VCaP (cell line): ENCODE measurements at regions not wholly inside any gene's neighbourhood (a gene's known extent, or its start where the extent isn't known, plus 50 kb on each side); places are given as distances from the start of the nearest gene placed in this dataset.

Source experiments
- H3K27ac ChIP-seq: fragments of 450-650 bp; 2 replicates; pipeline ENCODE4 v1.5.1; 2017
- CTCF ChIP-seq: fragments of 450-650 bp; conservative IDR thresholded peaks from 2 replicates; pipeline ENCODE4 v1.5.1; 2017; ENCODE audit warnings: mild to moderate bottlenecking, moderate library complexity

DNA sequence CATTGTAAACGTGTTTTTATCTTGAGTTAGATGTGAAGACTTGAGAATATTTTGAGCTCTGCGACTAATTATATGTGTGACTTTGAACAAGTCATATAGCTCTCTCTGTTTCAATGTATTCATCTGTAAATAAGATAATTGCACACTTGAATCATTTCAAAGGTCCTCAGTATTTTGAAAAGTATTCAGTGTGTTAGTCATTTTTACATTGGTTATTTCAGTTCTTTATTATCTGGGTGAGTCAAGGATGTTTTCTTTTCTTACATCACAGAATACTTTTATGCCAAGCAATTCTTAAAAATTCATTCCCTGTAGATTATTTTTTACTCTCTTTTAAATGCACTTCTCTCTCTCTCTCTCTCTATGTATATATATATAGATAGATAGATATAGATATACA is 1098.0 kb upstream of the ZEB2 start:
- TF ChIP-seq CTCF: no peak
- H3K27ac ChIP-seq: no peak overlapping the region

- TF ChIP-seq CTCF: no peak
- no peak overlapping the region for H3K27ac ChIP-seq
These were observed 1097.5 kb upstream of the ZEB2 start for GRCh38 chr2:145617420-145617819.

DNA sequence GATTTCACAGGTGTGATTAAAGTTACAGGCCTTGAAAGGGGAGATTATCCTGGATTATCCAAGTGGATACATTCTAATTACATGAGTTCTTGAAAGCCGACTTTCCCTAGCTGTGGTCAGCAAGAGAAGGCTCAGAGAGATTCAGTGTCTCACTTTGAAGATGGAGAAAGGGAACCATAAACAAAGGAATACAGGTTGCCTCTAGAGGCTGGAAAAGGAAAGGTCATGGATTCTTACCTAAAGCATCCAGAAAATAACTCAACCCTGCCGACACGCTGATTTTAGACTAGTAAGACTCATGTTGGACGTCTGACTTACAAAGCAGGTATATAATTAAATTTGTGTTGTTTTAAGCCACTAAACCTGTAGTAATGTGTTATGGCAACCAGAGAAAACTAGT is 1095.7 kb upstream of the ZEB2 start:
- H3K27ac ChIP-seq: no peak overlapping the region
- TF ChIP-seq CTCF: 0 out of 2 replicates have a peak, but pooled peaks have one; percentile 10

GRCh38 chr2:145609951-145610350 is 1090.0 kb upstream of the ZEB2 start:
- no peak overlapping the region for H3K27ac ChIP-seq
- no peak for TF ChIP-seq CTCF

- TF ChIP-seq CTCF: no peak
- no peak overlapping the region for H3K27ac ChIP-seq
These were observed 1081.5 kb upstream of the ZEB2 start for GRCh38 chr2:145601361-145601925.

DNA sequence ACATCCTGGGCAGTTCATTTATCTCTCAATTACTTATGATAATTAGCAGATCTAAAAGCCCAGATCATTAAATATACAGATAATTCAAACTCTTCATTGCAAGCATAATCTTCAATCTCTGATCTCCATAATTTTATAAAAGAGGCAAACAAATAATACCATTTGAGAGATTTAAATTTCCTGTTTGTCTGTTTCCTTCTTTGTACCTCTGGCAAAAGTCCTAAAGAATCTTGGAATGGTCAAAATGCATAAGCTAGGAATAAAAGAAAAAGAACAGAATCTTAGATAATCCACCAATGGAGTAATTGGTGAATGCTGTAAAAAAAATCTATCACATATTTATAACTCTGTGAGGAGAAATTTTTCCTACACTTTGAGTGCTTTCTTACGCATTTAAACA is 1080.9 kb upstream of the ZEB2 start:
- no peak for TF ChIP-seq CTCF
- H3K27ac ChIP-seq: no peak overlapping the region

- no peak for TF ChIP-seq CTCF
- no peak overlapping the region for H3K27ac ChIP-seq
These were observed 1079.8 kb upstream of the ZEB2 start for GRCh38 chr2:145599756-145600155.

- H3K27ac ChIP-seq: no peak overlapping the region
- TF ChIP-seq CTCF: no peak
These were observed 1078.5 kb upstream of the ZEB2 start for GRCh38 chr2:145598434-145598833.
